ENCODE measurements at regions not wholly inside any gene's neighbourhood (a gene's known extent, or its start where the extent isn't known, plus 50 kb on each side); places are given as distances from the start of the nearest gene placed in this dataset.

DNA sequence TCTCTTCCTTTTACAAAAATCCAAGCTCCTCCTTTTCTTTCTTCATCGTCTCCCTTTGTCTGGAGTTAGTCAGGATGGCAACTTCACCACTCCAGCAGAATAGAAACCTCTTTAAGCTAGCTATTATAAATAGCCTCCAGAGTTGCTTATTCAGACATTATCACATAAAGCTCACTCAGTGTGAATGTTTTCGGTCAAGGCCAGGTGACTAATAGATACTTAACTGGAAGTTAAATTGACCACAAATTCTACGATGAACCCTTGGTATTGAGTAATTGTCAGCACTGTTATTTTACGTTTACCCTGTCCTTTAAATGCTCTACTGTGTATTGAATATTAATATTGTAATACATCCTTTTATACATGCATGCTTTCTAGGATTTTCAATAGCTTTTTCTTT is 340.4 kb downstream of the OTUD1 start:
- TF ChIP-seq CTCF (IDR thresholded peaks at IDR 0.05 in 2 of 3, conservative IDR thresholded peaks at IDR 0.05 in 1 of 3; ENCODE audit: borderline replicate concordance in 1 of 3, insufficient read depth in 1 of 3, low read depth in 2 of 3, low read length in 2 of 3) (no peak), POLR2A (IDR thresholded peaks at IDR 0.05; ENCODE audit: borderline replicate concordance, extremely low read depth, insufficient read depth, insufficient read length) (no peak), MAX (IDR thresholded peaks at IDR 0.05) (no peak), EZH2 (IDR thresholded peaks at IDR 0.05) (no peak), ZBTB33 (IDR thresholded peaks at IDR 0.05; ENCODE audit: extremely low read depth, insufficient replicate concordance, low read length) (no peak), CEBPB (IDR thresholded peaks at IDR 0.05; ENCODE audit: low read depth) (no peak)
